AG08396 (cell line): ENCODE measurements at regions not wholly inside any gene's neighbourhood (a gene's known extent, or its start where the extent isn't known, plus 50 kb on each side); places are given as distances from the start of the nearest gene placed in this dataset.
"Not testable (repeated sequence)": the region's sequence is repeated elsewhere in the genome, so short reads cannot be mapped to it uniquely, and the experiment has no call there.

Experiments
- DNase-seq: peaks from one replicate; pipeline ENCODE4 v3.0.0; 2012; ENCODE audit warnings: low spot score, mixed read lengths

DNA sequence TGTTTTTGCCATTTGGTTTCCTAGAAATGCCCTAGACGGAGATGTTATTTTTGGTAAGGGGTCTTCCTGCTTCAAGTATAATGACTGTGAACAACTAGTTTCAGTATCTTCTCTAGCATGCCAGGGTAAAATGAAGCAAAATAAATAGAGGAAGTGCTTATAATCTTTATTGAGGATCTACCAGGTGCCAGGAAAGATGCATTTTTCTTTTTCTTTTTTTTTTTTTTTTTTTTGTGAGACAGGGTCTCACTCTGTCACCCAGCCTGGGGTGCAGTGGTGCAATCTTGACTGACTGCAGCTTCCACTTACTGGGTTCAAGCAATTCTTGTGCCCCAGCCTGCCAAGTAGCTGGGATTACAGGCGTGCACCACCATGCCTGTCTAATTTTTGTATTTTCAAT is 146.6 kb upstream of the GRK3 start:
- not testable (repeated sequence) for DNase-seq

DNA sequence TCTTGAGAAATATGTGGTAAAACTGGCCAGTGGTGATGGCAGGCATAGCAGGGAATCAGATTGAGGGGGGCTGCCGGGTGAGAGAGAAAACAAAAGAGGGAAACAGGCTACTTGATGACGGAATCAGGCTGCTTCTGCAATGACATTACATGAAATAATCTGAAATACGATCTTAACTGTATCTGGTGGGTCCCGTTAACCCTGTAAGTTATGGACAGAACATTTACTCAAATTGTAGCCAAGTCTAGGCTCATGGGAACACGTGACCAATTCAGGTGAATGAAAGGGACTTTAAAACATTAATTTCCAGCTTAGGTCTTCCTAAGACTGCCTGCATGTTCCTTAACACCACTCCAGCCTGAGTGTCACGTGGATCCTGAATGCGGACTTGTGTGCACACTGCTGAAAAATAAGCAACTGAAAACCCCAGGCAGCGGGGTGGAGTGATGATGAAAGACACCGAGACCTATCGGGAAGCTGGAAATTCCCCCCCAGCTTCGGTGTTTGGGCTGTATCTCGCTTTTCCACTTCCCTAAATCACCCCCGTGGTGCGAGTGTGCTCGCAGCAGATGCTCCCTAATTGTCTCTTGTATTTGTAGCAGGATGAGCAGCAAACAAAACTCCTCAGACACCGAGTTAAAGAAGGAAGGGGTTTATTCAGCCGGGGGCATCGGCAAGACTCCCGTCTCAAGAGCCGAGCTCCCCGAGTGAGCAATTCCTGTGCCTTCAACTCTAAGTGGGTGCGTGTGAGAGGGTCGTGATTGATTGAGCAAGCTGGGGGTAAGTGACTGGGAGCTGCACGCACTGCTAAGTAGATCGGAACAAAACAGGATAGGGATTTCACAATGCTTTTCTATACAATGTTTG is 145.0 kb upstream of the GRK3 start:
- no peak for DNase-seq

DNA sequence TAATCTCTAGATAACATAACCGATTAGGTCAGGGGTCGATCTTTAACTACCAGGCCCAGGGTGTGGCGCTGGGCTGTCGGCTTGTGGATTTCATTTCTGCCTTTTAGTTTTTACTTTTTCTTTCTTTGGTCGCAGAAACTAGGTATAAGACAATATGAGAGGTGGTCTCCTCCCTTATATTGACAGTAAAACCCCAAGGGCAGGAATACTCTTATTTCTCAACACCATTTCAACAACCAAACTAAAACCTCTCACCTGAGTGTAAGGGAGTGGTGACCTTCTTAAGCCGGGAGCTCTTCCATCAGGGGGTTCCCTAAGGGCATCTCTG is 144.4 kb upstream of the GRK3 start:
- DNase-seq = not testable (repeated sequence)

DNA sequence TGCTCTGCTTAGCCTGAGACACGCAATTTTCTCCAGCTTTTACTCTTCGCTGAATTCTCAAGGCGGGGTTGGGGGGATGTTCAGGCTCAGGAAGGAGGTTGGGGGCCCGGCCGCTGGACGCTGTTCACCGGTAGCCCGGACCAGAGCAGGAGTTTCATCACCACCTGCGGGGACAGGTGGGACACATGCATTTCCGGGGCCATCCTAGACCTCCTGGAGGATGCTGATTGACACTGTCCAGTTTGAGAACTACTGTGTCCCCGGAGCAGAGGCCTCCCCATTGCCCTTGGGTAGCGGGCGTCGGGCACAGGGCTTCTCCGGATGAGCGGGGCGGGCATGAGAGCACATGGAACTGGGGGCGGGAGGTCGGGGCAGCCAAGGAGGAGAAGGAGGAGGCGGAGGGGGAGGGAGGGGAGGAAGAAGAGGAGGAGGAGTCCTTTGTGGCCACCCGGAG is 144.0 kb upstream of the GRK3 start:
- no peak for DNase-seq

DNA sequence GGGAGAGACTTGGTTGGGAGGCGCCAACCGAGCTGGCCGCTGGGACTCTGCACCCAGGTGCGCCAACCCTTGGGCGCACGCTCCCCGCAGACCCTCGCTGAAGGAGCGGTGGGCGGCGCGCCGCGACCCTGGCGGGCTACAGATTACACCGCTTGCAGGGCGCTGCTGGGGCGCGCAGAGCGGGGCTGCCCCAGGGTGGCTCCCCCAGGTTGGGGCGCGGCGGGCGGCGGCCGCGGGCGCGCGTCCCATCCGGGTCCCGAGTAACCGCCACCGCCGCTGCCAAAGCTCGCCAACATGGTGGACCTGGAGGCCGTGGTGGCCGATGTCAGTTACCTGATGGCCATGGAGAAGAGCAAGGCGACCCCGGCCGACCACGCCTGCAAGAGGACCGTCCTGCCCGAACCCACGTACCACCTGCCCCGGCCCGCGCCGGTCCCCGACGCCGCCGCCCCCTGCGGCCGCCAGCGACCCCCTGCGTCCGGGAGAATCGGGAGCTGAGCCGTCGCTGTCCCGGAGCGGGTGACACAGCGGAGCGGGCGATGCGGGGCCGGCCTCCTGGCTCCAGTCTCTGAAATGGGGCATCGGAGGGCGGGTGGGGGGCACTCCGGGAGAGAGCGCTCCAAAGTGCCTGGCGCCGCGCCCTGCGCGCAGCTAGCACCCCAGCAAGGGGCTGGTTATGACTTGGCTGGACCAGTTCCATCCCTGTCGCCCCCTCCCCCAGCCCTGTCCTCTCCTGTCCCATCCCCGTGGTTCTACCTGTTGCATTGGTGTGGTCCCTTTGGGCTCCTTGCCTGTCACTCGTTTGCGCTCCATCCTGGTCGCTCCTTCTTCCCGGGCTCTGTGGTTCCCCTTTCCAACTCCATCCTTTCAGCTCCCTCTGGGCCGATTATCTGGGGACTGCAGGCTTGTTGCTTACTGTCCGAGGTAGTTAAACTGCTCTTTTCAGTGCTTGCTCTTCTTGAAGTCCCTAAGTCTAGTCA is 143.3 kb upstream of the GRK3 start:
- no peak for DNase-seq

DNA sequence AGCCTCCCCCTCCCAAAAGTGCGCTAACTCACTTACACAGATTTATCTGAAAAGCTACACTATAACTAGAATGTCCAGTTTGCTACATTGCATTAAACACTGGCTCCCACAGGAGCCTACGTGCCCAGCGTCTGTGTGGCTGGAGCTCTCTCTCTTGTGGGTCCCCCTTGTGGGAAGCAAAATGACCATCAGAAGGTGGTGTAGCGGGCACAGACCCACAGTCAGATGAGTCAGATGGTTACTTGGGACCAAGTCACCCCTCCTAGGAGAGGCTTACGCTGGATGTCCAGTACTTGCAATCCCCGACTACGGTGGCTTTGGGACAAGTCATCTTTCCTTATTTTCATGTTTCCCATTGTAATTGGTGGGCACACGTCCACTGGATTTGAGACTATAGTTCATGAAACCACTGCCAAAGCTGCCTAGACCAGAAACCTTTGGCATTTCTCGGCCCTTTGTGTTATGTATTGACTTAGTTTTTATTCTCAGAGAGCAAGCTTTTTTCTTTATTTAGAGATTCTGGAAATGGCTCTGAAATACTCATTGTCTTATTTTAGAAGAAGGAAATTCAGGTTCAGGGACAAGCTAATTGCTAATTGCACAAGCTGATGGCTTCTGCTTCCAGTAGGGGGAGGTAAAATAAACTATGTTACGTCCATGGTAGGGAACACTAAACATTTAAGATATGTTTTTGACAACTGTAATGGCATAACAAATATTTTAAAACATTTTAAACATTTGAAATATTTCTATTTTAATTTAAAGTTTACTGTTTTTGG is 137.8 kb upstream of the GRK3 start:
- DNase-seq = not testable (repeated sequence)

DNA sequence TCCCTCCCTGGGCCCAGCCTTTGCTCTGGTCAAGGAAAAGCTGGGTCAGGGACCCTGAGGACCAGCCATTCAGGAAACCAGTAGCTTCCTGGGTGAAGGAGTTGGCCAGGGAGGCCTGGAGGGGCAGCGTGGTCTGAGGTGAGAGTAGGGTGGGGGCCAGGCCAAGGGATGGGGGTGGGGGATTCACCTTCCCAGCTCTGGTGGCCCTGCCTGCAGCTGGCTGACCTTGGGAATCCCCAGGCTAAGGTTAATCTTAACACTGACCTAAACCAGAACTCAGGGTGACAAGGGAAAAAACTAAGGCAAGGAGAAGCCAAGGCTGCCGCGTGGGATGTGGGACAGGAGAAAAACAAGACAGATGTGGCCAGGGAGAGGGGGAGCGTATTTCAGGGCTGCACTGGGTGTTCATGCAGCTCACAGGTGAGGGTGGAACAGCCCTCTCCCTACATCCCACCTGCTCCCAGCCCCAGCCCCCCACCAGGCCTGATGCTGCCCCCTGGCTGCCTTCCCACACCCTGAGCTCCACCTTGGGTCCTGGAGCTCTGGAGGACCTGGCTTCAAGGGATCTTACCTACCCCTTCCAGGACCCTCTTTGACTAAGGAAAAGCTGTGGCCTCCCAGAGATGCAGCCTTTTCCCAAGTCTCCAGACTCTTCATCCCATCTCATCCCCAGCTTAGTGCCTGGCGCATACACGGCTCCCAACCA is 132.7 kb upstream of the GRK3 start:
- not testable (repeated sequence) for DNase-seq

DNA sequence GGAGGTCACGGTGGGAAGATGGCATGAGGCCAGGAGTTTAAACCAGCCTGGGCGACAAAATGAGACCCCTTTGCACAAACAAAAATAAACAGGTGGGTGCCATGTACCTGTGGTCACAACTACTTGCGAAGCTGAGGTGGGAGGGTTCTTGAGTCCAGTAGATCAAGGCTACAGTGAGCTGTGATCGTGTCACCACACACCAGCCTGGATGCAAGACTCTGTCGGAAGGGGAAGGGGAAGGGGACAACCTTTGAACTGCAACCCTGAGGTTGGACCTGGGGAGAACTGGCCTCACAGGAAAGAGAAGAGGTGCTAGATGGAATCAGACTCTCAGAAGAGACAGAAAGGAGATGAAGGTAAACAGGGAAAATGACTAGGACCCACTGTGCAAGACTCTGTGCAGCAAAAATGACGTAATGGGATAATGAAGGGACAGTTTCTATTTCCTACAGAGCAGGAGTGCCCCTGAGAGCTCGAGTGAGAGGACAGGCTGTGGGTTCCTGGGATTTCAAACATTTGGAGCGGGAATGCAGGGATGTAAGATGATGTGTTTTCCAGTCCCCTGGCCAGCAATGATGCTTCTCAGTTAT is 131.0 kb upstream of the GRK3 start:
- DNase-seq = not testable (repeated sequence)

DNA sequence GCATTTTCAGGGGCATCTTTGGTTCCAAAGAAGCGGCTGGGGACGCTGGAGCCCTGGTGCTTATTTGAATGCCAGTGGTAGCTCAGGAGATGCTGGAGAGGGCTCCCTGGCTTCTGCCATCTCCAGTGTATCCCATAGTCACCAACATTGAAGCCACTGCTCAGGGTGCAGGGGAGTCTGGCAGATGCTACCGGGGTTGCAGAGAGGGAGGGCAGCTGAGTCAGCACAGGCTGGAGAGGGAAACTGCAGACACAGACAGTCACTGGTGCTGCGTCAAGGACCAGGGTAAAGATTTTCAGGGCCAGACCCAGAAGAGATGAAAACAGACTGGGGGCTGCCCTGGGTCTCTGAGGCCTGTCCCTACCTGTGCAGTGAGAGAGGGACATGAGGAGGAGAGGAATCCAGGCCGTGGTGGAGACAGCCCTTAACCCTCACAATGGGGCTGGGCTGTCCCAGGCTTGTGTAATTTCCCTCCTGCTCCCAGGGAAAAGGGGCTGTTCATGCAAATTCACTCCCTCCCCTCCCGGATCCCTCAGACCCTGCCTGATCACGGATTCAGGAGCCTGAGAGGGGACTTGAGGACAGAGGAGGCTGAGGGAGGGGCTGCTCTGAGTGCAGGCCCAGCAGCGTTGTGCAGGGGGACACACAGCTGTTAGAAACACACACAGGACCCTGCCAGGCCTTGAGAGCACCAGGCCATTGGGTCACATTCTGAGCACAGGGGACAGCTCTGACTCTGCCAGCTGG is 126.9 kb upstream of the GRK3 start:
- DNase-seq = no peak

DNA sequence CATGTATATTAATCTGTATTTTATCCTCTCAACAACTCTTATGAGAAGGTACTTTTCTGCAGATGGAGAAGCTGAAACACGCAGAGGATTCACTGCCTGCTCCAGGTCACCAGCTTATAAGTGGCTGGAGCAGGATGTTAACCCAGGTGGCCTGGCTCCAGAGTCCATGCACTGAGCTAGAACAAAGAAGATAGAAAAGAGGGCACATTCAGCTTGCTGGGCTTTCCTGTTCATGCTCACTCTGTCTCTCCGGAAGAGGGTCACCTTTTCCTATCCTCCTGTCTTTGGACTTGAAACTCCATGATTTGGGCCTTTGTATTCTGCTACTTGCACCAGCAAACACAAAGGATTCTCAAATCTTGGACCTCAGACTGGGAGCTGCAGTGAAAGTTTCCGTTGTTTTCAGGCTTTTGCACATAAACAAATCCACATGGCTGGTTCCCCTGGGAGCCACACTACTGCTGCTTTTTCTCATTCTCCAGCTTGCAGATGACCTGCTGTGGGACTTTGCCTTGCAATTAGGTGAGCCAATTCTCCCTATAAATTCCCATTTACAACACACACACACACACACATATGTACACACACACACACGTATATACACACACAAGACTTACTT is 117.3 kb upstream of the GRK3 start:
- DNase-seq = no peak

DNA sequence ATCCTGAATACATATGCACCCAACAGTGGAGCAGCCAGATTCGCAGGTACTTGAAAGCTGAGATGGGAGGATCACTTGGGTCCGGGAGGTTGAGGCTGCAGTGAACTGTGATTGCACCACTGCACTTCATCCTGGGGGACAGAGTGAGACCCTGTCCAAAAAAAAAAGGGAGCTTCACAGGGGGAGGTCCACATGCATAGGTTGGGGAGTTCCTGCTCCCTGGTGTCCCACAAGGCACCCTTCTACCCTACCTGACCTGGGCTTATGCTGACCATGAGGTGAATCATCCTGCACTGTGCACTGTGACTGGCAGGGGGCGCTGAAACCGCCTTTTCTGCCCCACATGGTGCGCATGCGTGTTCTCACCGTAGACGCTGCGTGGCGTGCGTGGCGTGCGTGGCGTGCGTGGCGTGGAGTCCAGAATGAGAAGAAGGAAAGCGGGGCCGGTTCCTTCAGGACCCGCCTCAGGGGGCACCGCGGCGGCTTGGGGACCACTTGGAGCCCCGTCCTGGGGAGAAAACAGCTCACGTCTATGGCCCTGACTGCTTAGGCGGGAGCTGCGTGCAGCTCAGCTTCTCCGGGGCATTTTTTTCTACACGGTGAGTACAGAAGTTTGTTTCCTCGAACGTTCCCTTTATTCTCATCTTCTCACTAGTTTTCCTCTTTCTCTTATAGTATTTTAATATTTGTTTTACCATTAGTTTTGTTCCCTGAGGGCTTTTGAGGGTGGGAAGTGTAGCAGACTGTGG is 116.6 kb upstream of the GRK3 start:
- peak; percentile 96 for DNase-seq

DNA sequence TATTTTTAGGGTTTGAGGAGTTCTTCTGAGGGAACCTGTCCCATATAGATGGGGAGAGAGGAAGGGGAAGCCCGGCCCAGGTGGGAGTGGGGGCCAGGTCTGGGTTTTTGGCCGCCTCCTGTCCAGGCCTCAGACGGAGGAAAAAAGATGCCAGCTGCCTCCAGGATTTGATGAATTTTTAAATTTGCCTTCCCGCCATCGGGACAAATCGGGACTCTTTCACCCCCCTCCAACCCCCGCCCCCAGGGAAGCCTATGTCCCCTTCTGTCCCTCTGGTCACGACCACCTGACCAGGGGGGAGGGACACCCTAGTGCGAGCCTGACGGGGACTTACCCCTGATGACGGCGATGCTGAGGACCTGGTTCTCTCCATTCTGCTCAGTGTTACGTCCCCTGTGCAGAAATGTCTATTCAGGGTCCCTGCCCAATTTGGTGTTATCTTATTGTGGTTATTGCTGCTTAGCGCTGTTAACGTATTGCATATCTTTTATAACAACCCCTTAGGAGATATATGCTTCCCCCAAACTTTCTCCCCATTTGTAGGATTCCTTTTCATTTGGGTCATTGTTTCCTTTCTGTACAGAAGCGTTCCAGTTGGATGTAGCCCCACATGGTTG is 115.9 kb upstream of the GRK3 start:
- peak; percentile 23 for DNase-seq

DNA sequence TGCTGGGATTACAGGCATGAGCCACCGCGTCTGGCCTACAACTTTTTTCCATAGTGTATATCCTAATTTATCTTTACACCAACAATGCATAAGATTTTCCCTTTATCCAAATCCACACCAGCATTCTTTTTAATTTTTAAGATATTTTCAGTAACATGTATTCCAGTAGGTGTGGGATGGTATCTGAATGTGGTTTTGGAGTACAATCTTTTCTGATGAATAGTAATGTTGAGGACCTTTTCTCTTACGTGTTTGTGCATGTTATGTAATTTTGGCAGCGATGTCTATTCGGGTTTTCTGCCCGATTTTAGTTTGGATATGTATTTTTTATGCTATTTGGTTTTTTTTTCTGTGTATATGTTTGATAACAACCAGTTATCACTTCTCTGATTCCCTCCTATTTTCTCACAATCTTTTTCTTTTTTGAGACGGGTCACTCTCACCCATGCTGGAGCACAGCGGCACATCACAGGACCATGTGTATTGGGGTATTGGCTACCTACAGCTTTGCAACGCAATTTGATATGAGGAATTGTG is 114.6 kb upstream of the GRK3 start:
- no peak for DNase-seq

DNA sequence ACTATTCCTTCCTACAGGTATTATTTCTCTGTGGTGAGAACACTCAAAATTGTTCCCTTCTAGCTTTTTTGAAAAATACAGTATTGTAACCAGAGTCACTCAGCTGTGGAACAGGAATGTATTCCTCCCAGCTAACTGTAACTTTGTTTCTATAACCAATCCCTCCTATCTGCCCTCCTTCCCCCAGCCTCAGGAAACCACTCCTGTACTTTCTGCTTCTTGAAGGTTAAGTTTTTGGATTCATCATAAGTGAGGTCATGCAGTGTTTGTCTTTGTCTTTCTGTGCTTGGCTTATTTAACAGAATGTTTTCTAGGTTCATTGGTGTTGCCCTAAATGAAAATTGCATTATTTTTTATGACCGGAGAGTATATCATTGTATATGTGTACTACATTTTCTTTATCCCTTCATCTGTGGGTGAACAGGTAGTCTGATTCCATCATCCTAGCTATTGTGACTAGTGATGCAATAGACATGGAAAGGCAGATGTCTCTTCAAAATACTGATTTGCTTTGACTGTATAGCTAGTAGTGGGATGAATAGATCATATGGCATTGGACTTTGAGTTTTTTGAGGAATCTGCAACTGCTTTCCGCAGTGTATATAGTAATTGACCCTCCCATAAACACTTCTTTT is 112.9 kb upstream of the GRK3 start:
- DNase-seq = no peak

DNA sequence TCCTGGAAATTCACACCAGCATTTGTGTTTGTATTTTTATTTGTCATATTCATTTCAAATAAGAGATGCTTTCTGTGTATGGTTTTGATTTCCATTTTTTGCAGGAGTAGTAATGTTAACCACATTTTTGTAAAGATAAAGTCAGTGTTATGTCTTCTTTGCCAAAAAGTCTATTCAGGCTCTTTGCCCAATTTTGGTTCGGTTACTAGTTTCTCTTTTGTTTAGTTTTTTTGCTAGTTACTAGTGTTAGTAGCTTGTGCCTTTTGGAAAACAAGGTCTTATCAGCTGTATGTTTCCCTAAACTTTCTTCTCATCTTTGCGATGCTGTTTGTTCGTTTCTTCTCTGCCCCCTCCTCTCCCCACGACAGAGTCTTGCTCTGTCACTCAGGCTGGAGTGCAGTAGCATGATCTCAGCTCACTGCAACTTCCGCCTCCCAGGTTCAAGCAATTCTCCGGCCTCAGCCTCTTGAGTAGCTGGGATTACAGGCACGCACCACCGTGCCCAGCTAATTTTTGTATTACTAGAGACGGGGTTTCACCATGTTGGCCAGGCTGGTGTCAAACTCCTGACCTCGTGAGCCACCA is 112.3 kb upstream of the GRK3 start:
- no peak for DNase-seq

DNA sequence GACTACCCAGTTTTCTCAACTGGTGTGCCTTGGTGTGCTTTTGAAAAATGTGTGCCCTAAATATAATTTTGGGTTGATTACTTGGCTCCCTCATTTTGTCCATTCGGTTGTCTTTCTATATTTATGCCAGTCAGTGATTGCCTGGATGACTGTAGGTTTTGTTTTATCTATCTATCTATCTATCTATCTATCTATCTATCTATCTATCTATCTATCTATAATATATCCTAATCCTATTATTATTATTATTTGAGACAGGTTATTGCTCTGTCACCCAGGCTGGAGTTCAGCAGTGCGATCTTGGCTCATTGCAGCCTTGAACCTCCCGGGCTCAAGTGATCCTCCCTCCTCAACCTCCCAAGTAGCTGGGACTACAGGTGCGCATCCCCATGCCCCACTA is 111.4 kb upstream of the GRK3 start:
- no peak for DNase-seq

DNA sequence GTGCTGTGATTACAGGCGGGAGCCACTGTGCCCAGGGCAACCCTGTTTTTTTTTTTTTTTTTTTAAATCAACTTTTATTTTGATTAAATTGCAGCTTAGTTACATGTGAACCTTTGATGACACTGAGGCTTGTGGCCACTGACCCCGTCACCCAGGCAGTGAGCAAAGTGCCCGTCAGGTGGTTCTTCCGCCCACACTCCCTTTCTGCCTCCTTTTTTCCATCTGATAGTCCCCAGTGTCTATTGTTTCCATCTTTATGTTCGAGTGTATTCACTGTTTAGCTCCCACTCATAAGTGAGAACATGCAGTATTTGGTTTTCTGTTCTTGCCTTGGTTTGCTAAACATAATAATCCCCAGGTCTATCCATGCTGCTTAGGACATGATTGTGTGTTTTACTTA is 110.9 kb upstream of the GRK3 start:
- no peak for DNase-seq
